IPS DF 4.7 (cell line): ENCODE measurements at regions not wholly inside any gene's neighbourhood (a gene's known extent, or its start where the extent isn't known, plus 50 kb on each side); places are given as distances from the start of the nearest gene placed in this dataset.
"Not testable (repeated sequence)": the region's sequence is repeated elsewhere in the genome, so short reads cannot be mapped to it uniquely, and the experiment has no call there.

Source experiments
- DNase-seq: peaks from one replicate; pipeline ENCODE4 v3.0.0-alpha.2; 2013; ENCODE audit warnings: low spot score; ENCODE audit errors: extremely low read depth

GRCh38 chr21:28712411-28712810, 280.3 kb downstream of the LTN1 start:
- no peak for DNase-seq

- DNase-seq, result no peak
These were observed 287.1 kb downstream of the LTN1 start for GRCh38 chr21:28705616-28706015.

- no peak for DNase-seq
These were observed 287.9 kb downstream of the LTN1 start for GRCh38 chr21:28704746-28705145.

- no peak for DNase-seq
These were observed 288.8 kb downstream of the LTN1 start for GRCh38 chr21:28703861-28704260.

- DNase-seq, result no peak
These were observed 292.9 kb downstream of the LTN1 start for GRCh38 chr21:28699596-28700259.

- DNase-seq, result no peak
These were observed 293.5 kb downstream of the LTN1 start for GRCh38 chr21:28699186-28699585.

- no peak for DNase-seq
These were observed 295.8 kb downstream of the LTN1 start for GRCh38 chr21:28696844-28697410.

GRCh38 chr21:28693476-28693875, 299.2 kb downstream of the LTN1 start:
- DNase-seq, result no peak

GRCh38 chr21:28690196-28690595, 302.5 kb downstream of the LTN1 start:
- no peak for DNase-seq

- no peak for DNase-seq
These were observed 304.3 kb downstream of the LTN1 start for GRCh38 chr21:28688381-28688780.

GRCh38 chr21:28687586-28687985, 305.1 kb downstream of the LTN1 start:
- DNase-seq, result no peak

- DNase-seq, result no peak
These were observed 308.5 kb downstream of the LTN1 start for GRCh38 chr21:28683982-28684752.

- DNase-seq, result not testable (repeated sequence)
These were observed 309.8 kb downstream of the LTN1 start for GRCh38 chr21:28682884-28683283.

GRCh38 chr21:28677096-28677495, 315.6 kb downstream of the LTN1 start:
- not testable (repeated sequence) for DNase-seq

GRCh38 chr21:28675331-28676041, 317.2 kb downstream of the LTN1 start:
- DNase-seq, result no peak

GRCh38 chr21:28674763-28675162, 317.9 kb downstream of the LTN1 start:
- no peak for DNase-seq

GRCh38 chr21:28671549-28672195, 321.0 kb downstream of the LTN1 start:
- no peak for DNase-seq

GRCh38 chr21:28669971-28670653, 322.6 kb downstream of the LTN1 start:
- no peak for DNase-seq

- DNase-seq, result no peak
These were observed 323.4 kb downstream of the LTN1 start for GRCh38 chr21:28669321-28669720.

GRCh38 chr21:28663754-28664153, 328.9 kb downstream of the LTN1 start:
- DNase-seq, result no peak
